T-helper 1 cell treated with Interleukin-12 subunit alpha and Interleukin-12 subunit beta and Interleukin-4 antibody, amounts not matched to agents 30 μg/mL and 1 μg/mL, for 36 hours (primary cell): ENCODE measurements at regions not wholly inside any gene's neighbourhood (a gene's known extent, or its start where the extent isn't known, plus 50 kb on each side); places are given as distances from the start of the nearest gene placed in this dataset.

Experiments used
- H3K27ac Mint-ChIP-seq: one replicate; pipeline ENCODE4 v1.8.0; 2021; ENCODE audit warnings: mild to moderate bottlenecking, mixed read lengths
- H3K27me3 Mint-ChIP-seq: one replicate; pipeline ENCODE4 v1.8.0; 2021; ENCODE audit warnings: low read depth, mixed read lengths
- H3K36me3 Mint-ChIP-seq: one replicate; pipeline ENCODE4 v1.8.0; 2021; ENCODE audit warnings: low read depth, mixed read lengths
- H3K4me1 Mint-ChIP-seq: one replicate; pipeline ENCODE4 v1.8.0; 2021; ENCODE audit warnings: low read depth, mixed read lengths
- H3K4me3 Mint-ChIP-seq: one replicate; pipeline ENCODE4 v1.8.0; 2021; ENCODE audit warnings: mild to moderate bottlenecking, moderate library complexity, mixed read lengths
- H3K9me3 Mint-ChIP-seq: one replicate; pipeline ENCODE4 v1.8.0; 2021; ENCODE audit warnings: mixed read lengths

GRCh38 chr1:30609336-30609998 lies 113.9 kb downstream of the MATN1 start:
- no peaks in the 10 kb centered on the region for H3K9me3 Mint-ChIP-seq
- no peaks in the 10 kb centered on the region for H3K36me3 Mint-ChIP-seq
- H3K4me3 Mint-ChIP-seq: no peak overlapping the region
- H3K27me3 Mint-ChIP-seq: peaks cover 16% of the 10 kb centered on the region
- H3K4me1 Mint-ChIP-seq: no peaks in the 10 kb centered on the region
- H3K27ac Mint-ChIP-seq: no peak overlapping the region

GRCh38 chr1:30607723-30608122 lies 115.7 kb downstream of the MATN1 start:
- Mint-ChIP-seq H3K27me3 (peaks cover 7% of the 10 kb centered on the region), H3K4me1 (no peaks in the 10 kb centered on the region), H3K4me3 (no peak overlapping the region), H3K27ac (no peak overlapping the region), H3K9me3 (no peaks in the 10 kb centered on the region), H3K36me3 (no peaks in the 10 kb centered on the region)

GRCh38 chr1:30606166-30606565 lies 117.2 kb downstream of the MATN1 start:
- Mint-ChIP-seq H3K9me3 (no peaks in the 10 kb centered on the region), H3K27ac (no peak overlapping the region), H3K4me3 (no peak overlapping the region), H3K4me1 (no peaks in the 10 kb centered on the region), H3K36me3 (no peaks in the 10 kb centered on the region), H3K27me3 (peaks cover 4% of the 10 kb centered on the region)

GRCh38 chr1:30605441-30605920 lies 117.9 kb downstream of the MATN1 start:
- H3K4me1 Mint-ChIP-seq: no peaks in the 10 kb centered on the region
- peaks cover 4% of the 10 kb centered on the region for H3K27me3 Mint-ChIP-seq
- H3K4me3 Mint-ChIP-seq: no peak overlapping the region
- H3K36me3 Mint-ChIP-seq: no peaks in the 10 kb centered on the region
- H3K27ac Mint-ChIP-seq: no peak overlapping the region
- no peaks in the 10 kb centered on the region for H3K9me3 Mint-ChIP-seq

- Mint-ChIP-seq H3K27ac (no peak overlapping the region), H3K4me1 (no peaks in the 10 kb centered on the region), H3K9me3 (no peaks in the 10 kb centered on the region), H3K4me3 (no peak overlapping the region), H3K36me3 (no peaks in the 10 kb centered on the region), H3K27me3 (peaks cover 4% of the 10 kb centered on the region)
These were observed 118.5 kb downstream of the MATN1 start for GRCh38 chr1:30604801-30605440.

- H3K27me3 Mint-ChIP-seq: no peaks in the 10 kb centered on the region
- no peak overlapping the region for H3K27ac Mint-ChIP-seq
- H3K4me1 Mint-ChIP-seq: no peaks in the 10 kb centered on the region
- no peak overlapping the region for H3K4me3 Mint-ChIP-seq
- H3K36me3 Mint-ChIP-seq: no peaks in the 10 kb centered on the region
- H3K9me3 Mint-ChIP-seq: no peaks in the 10 kb centered on the region
These were observed 120.1 kb downstream of the MATN1 start for GRCh38 chr1:30603081-30603858.

GRCh38 chr1:30601316-30602085 lies 121.9 kb downstream of the MATN1 start:
- no peak overlapping the region for H3K4me3 Mint-ChIP-seq
- H3K9me3 Mint-ChIP-seq: no peaks in the 10 kb centered on the region
- no peaks in the 10 kb centered on the region for H3K36me3 Mint-ChIP-seq
- no peaks in the 10 kb centered on the region for H3K4me1 Mint-ChIP-seq
- H3K27ac Mint-ChIP-seq: no peak overlapping the region
- H3K27me3 Mint-ChIP-seq: no peaks in the 10 kb centered on the region

GRCh38 chr1:30600706-30601105 lies 122.7 kb downstream of the MATN1 start:
- Mint-ChIP-seq H3K9me3 (no peaks in the 10 kb centered on the region), H3K4me3 (no peak overlapping the region), H3K36me3 (no peaks in the 10 kb centered on the region), H3K4me1 (no peaks in the 10 kb centered on the region), H3K27me3 (no peaks in the 10 kb centered on the region), H3K27ac (no peak overlapping the region)

GRCh38 chr1:30600258-30600657 lies 123.1 kb downstream of the MATN1 start:
- Mint-ChIP-seq H3K9me3 (no peaks in the 10 kb centered on the region), H3K27ac (no peak overlapping the region)

GRCh38 chr1:30599721-30600120 lies 123.7 kb downstream of the MATN1 start:
- Mint-ChIP-seq H3K4me3 (no peak overlapping the region), H3K27me3 (no peaks in the 10 kb centered on the region), H3K27ac (no peak overlapping the region), H3K9me3 (no peaks in the 10 kb centered on the region), H3K36me3 (no peaks in the 10 kb centered on the region), H3K4me1 (no peaks in the 10 kb centered on the region)

More at GRCh38 chr1:30600258-30600657, 123.1 kb downstream of the MATN1 start:
- no peaks in the 10 kb centered on the region for H3K4me1 Mint-ChIP-seq
- no peak overlapping the region for H3K4me3 Mint-ChIP-seq
- H3K36me3 Mint-ChIP-seq: no peaks in the 10 kb centered on the region
- no peaks in the 10 kb centered on the region for H3K27me3 Mint-ChIP-seq

GRCh38 chr1:30598571-30599114 lies 124.7 kb downstream of the MATN1 start:
- Mint-ChIP-seq H3K27me3 (peaks cover 4% of the 10 kb centered on the region), H3K27ac (no peak overlapping the region), H3K4me1 (no peaks in the 10 kb centered on the region), H3K36me3 (no peaks in the 10 kb centered on the region), H3K4me3 (no peak overlapping the region), H3K9me3 (no peaks in the 10 kb centered on the region)

- no peak overlapping the region for H3K4me3 Mint-ChIP-seq
- no peaks in the 10 kb centered on the region for H3K9me3 Mint-ChIP-seq
- H3K36me3 Mint-ChIP-seq: no peaks in the 10 kb centered on the region
- no peaks in the 10 kb centered on the region for H3K4me1 Mint-ChIP-seq
- no peak overlapping the region for H3K27ac Mint-ChIP-seq
- peaks cover 4% of the 10 kb centered on the region for H3K27me3 Mint-ChIP-seq
These were observed 125.7 kb downstream of the MATN1 start for GRCh38 chr1:30597711-30598110.

- Mint-ChIP-seq H3K4me1 (no peaks in the 10 kb centered on the region), H3K27ac (no peak overlapping the region), H3K9me3 (no peaks in the 10 kb centered on the region), H3K4me3 (no peak overlapping the region), H3K27me3 (peaks cover 4% of the 10 kb centered on the region), H3K36me3 (no peaks in the 10 kb centered on the region)
These were observed 126.5 kb downstream of the MATN1 start for GRCh38 chr1:30596891-30597290.

GRCh38 chr1:30596470-30596869 lies 126.9 kb downstream of the MATN1 start:
- Mint-ChIP-seq H3K27ac (no peak overlapping the region), H3K4me1 (no peaks in the 10 kb centered on the region), H3K27me3 (peaks cover 7% of the 10 kb centered on the region), H3K36me3 (no peaks in the 10 kb centered on the region), H3K4me3 (no peak overlapping the region), H3K9me3 (no peaks in the 10 kb centered on the region)
